ENCODE measurements at regions not wholly inside any gene's neighbourhood (a gene's known extent, or its start where the extent isn't known, plus 50 kb on each side); places are given as distances from the start of the nearest gene placed in this dataset.

- Histone ChIP-seq H3K27me3 (ENCODE audit: control insufficient read depth in 1 of 2, insufficient read depth in 2 of 2, low read length in 2 of 2) (no peaks in the 10 kb centered on the region), H3K9me3 (ENCODE audit: control insufficient read depth in 1 of 2, insufficient read depth in 1 of 2, low read length in 2 of 2) (no peaks in the 10 kb centered on the region), H3K4me1 (ENCODE audit: insufficient read depth, low read length) (no peaks in the 10 kb centered on the region), H3K27ac (ENCODE audit: low read depth in 1 of 2, low read length in 2 of 2) (no peak overlapping the region), H3K4me3 (ENCODE audit: low read length) (no peak overlapping the region), H3K36me3 (ENCODE audit: insufficient read depth, low read length) (no peaks in the 10 kb centered on the region)
- Mint-ChIP-seq H3K4me1 (ENCODE audit: low read depth) (no peaks in the 10 kb centered on the region), H3K4me3 (no peak overlapping the region), H3K9me3 (no peaks in the 10 kb centered on the region), H3K36me3 (ENCODE audit: low read depth) (no peaks in the 10 kb centered on the region), H3K27me3 (no peaks in the 10 kb centered on the region), H3K27ac (no peak overlapping the region)
- ATAC-seq (ENCODE audit: poor library complexity) (no peak), DNase-seq (no peak)
- CTCF ChIA-PET, result no interaction called here
- TF ChIP-seq CTCF (IDR thresholded peaks at IDR 0.05), result no peak
- intact Hi-C loops (cut with DNase I, micrococcal nuclease), result no loop called here
- POLR2A ChIA-PET, result no interaction called here
Observed at GRCh38 chr5:98031496-98031895, 742.0 kb upstream of the RGMB start.

GRCh38 chr5:98031926-98032325 lies 741.5 kb upstream of the RGMB start:
- no peaks in the 10 kb centered on the region for H3K9me3 Mint-ChIP-seq
- no peaks in the 10 kb centered on the region for H3K36me3 Mint-ChIP-seq (ENCODE audit: low read depth)

GRCh38 chr5:98041661-98042060 lies 731.8 kb upstream of the RGMB start:
- Histone ChIP-seq H3K4me3 (ENCODE audit: low read length) (no peak overlapping the region), H3K27me3 (ENCODE audit: control insufficient read depth in 1 of 2, insufficient read depth in 2 of 2, low read length in 2 of 2) (no peaks in the 10 kb centered on the region), H3K4me1 (ENCODE audit: insufficient read depth, low read length) (no peaks in the 10 kb centered on the region), H3K36me3 (ENCODE audit: insufficient read depth, low read length) (no peaks in the 10 kb centered on the region), H3K9me3 (ENCODE audit: control insufficient read depth in 1 of 2, insufficient read depth in 1 of 2, low read length in 2 of 2) (no peaks in the 10 kb centered on the region), H3K27ac (ENCODE audit: low read depth in 1 of 2, low read length in 2 of 2) (no peak overlapping the region)
- Mint-ChIP-seq H3K27ac (no peak overlapping the region), H3K4me1 (ENCODE audit: low read depth) (no peaks in the 10 kb centered on the region), H3K36me3 (ENCODE audit: low read depth) (no peaks in the 10 kb centered on the region), H3K4me3 (no peak overlapping the region), H3K9me3 (no peaks in the 10 kb centered on the region), H3K27me3 (no peaks in the 10 kb centered on the region)
- ChIA-PET POLR2A (no interaction called here), CTCF (no interaction called here)
- no peak for ATAC-seq (ENCODE audit: poor library complexity)
- TF ChIP-seq CTCF (IDR thresholded peaks at IDR 0.05), result no peak
- intact Hi-C loops (cut with DNase I, micrococcal nuclease), result no loop called here
- no peak for DNase-seq

More at GRCh38 chr5:98031926-98032325, 741.5 kb upstream of the RGMB start:
- H3K36me3 ChIP-seq (ENCODE audit: insufficient read depth, low read length), result no peaks in the 10 kb centered on the region
- ChIA-PET POLR2A (no interaction called here), CTCF (no interaction called here)
- no peak overlapping the region for H3K27ac ChIP-seq (ENCODE audit: low read depth in 1 of 2, low read length in 2 of 2)
- no peaks in the 10 kb centered on the region for H3K4me1 Mint-ChIP-seq (ENCODE audit: low read depth)
- no peak overlapping the region for H3K4me3 Mint-ChIP-seq
- H3K27me3 ChIP-seq (ENCODE audit: control insufficient read depth in 1 of 2, insufficient read depth in 2 of 2, low read length in 2 of 2), result no peaks in the 10 kb centered on the region
- no peaks in the 10 kb centered on the region for H3K27me3 Mint-ChIP-seq
- intact Hi-C loops (cut with DNase I, micrococcal nuclease), result no loop called here
- H3K4me3 ChIP-seq (ENCODE audit: low read length), result no peak overlapping the region
- TF ChIP-seq CTCF (IDR thresholded peaks at IDR 0.05), result no peak
- H3K4me1 ChIP-seq (ENCODE audit: insufficient read depth, low read length), result no peaks in the 10 kb centered on the region
- DNase-seq, result no peak
- no peak for ATAC-seq (ENCODE audit: poor library complexity)
- H3K9me3 ChIP-seq (ENCODE audit: control insufficient read depth in 1 of 2, insufficient read depth in 1 of 2, low read length in 2 of 2), result no peaks in the 10 kb centered on the region
- no peak overlapping the region for H3K27ac Mint-ChIP-seq
